Mesothelial cell of epicardium (in vitro differentiated cells): ENCODE measurements at regions not wholly inside any gene's neighbourhood (a gene's known extent, or its start where the extent isn't known, plus 50 kb on each side); places are given as distances from the start of the nearest gene placed in this dataset.

Source experiments
- DNase-seq, 2 experiments: peaks; one replicate each; pipeline ENCODE4 v3.0.0; 2021; ENCODE audit warnings: low spot score in 2 of 2; ENCODE audit not compliant: unreplicated experiment in 2 of 2
- H3K27ac Mint-ChIP-seq: 2 replicates; pipeline ENCODE4 v1.8.0; 2021; ENCODE audit warnings: mixed read lengths
- H3K27me3 Mint-ChIP-seq: 2 replicates; pipeline ENCODE4 v1.8.0; 2021; ENCODE audit warnings: low read depth, mixed read lengths
- H3K36me3 Mint-ChIP-seq: 2 replicates; pipeline ENCODE4 v1.8.0; 2021; ENCODE audit warnings: mixed read lengths
- H3K4me1 Mint-ChIP-seq: 2 replicates; pipeline ENCODE4 v1.8.0; 2021; ENCODE audit warnings: mixed read lengths
- H3K4me3 Mint-ChIP-seq: 2 replicates; pipeline ENCODE4 v1.8.0; 2021; ENCODE audit warnings: mild to moderate bottlenecking, moderate library complexity, mixed read lengths
- H3K9me3 Mint-ChIP-seq: 2 replicates; pipeline ENCODE4 v1.8.0; 2021; ENCODE audit warnings: mixed read lengths
- CTCF ChIP-seq: fragments of 200-600 bp; sonication (generic); IDR thresholded peaks from one replicate; pipeline ENCODE4 v1.5.0; 2021; ENCODE audit warnings: antibody characterized with exemption; ENCODE audit not compliant: unreplicated experiment

GRCh38 chr2:23293731-23294130 lies 91.2 kb upstream of the KLHL29 start:
- TF ChIP-seq CTCF = no peak
- H3K36me3 Mint-ChIP-seq = no peaks in the 10 kb centered on the region
- H3K27ac Mint-ChIP-seq = peak overlapping the region; percentile 89
- peaks cover 59% of the 10 kb centered on the region for H3K4me1 Mint-ChIP-seq
- no peak overlapping the region for H3K4me3 Mint-ChIP-seq
- no peaks in the 10 kb centered on the region for H3K9me3 Mint-ChIP-seq
- no peak for DNase-seq
- H3K27me3 Mint-ChIP-seq = no peaks in the 10 kb centered on the region

- H3K4me1 Mint-ChIP-seq = peaks cover 57% of the 10 kb centered on the region
These were observed 90.7 kb upstream of the KLHL29 start for GRCh38 chr2:23294238-23294637.

GRCh38 chr2:23296691-23297090 lies 88.3 kb upstream of the KLHL29 start:
- no peak for DNase-seq
- no peaks in the 10 kb centered on the region for H3K36me3 Mint-ChIP-seq
- no peak for TF ChIP-seq CTCF
- H3K27me3 Mint-ChIP-seq = no peaks in the 10 kb centered on the region
- peak overlapping the region; percentile 19 for H3K27ac Mint-ChIP-seq
- H3K4me3 Mint-ChIP-seq = no peak overlapping the region
- H3K4me1 Mint-ChIP-seq = peaks cover 58% of the 10 kb centered on the region
- H3K9me3 Mint-ChIP-seq = no peaks in the 10 kb centered on the region

More at GRCh38 chr2:23294238-23294637, 90.7 kb upstream of the KLHL29 start:
- no peak overlapping the region for H3K4me3 Mint-ChIP-seq
- no peaks in the 10 kb centered on the region for H3K27me3 Mint-ChIP-seq
- no peak for DNase-seq
- no peaks in the 10 kb centered on the region for H3K9me3 Mint-ChIP-seq
- no peaks in the 10 kb centered on the region for H3K36me3 Mint-ChIP-seq
- peak overlapping the region; percentile 89 for H3K27ac Mint-ChIP-seq
- no peak for TF ChIP-seq CTCF

GRCh38 chr2:23297112-23297511 lies 87.9 kb upstream of the KLHL29 start:
- no peaks in the 10 kb centered on the region for H3K27me3 Mint-ChIP-seq
- DNase-seq = no peak
- peak overlapping the region; percentile 3 for H3K27ac Mint-ChIP-seq
- TF ChIP-seq CTCF = no peak
- H3K4me3 Mint-ChIP-seq = no peak overlapping the region
- peaks cover 59% of the 10 kb centered on the region for H3K4me1 Mint-ChIP-seq
- no peaks in the 10 kb centered on the region for H3K36me3 Mint-ChIP-seq
- no peaks in the 10 kb centered on the region for H3K9me3 Mint-ChIP-seq

- H3K9me3 Mint-ChIP-seq = no peaks in the 10 kb centered on the region
These were observed 86.4 kb upstream of the KLHL29 start for GRCh38 chr2:23298551-23298950.

More at GRCh38 chr2:23298551-23298950, 86.4 kb upstream of the KLHL29 start:
- Mint-ChIP-seq H3K27me3 (no peaks in the 10 kb centered on the region), H3K4me3 (no peak overlapping the region), H3K27ac (no peak overlapping the region), H3K4me1 (peaks cover 50% of the 10 kb centered on the region), H3K36me3 (no peaks in the 10 kb centered on the region)
- no peak for TF ChIP-seq CTCF
- no peak for DNase-seq
